ENCODE measurements at regions not wholly inside any gene's neighbourhood (a gene's known extent, or its start where the extent isn't known, plus 50 kb on each side); places are given as distances from the start of the nearest gene placed in this dataset.

DNA sequence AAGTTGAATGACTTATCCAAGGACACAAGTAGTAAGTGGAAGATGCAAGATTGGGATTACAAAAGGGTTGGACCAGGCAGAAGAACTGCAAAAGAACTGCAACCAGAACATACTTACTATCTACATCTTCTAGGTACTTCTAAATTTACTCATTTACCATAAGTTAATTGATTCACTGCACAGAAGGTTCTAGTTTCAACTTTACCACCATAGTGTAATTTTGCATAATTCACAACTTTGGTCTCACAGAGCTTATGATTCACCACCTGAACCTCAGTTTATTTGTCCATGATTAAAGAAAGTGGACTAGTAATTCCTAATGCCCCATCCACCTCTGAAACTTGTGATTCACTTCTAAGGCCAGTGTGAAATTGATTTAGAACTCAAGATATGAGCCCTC is 236.8 kb upstream of the UBE2E2 start:
- ATAC-seq = no peak
- Histone ChIP-seq H3K36me3 (ENCODE audit: low read depth, low read length) (no peaks in the 10 kb centered on the region), H3K4me2 (ENCODE audit: low read length) (no peak overlapping the region), H3K4me1 (ENCODE audit: insufficient read depth, low read length) (no peaks in the 10 kb centered on the region), H3K4me3 (ENCODE audit: low read length) (no peak overlapping the region), H3F3A (ENCODE audit: low read length, unreplicated experiment) (no peaks in the 10 kb centered on the region), H3K79me2 (ENCODE audit: low read length) (no peaks in the 10 kb centered on the region), H3K9ac (ENCODE audit: low read length) (no peak overlapping the region), H3K9me2 (replicated peaks; ENCODE audit: low read length) (no peaks in the 10 kb centered on the region), H3K27me3 (ENCODE audit: low read length) (no peaks in the 10 kb centered on the region), H3K27ac (ENCODE audit: low read length) (no peak overlapping the region), H2AFZ (ENCODE audit: low read length) (no peak overlapping the region), H4K20me1 (ENCODE audit: low read length) (no peaks in the 10 kb centered on the region), H3K9me3 (ENCODE audit: low read length) (no peaks in the 10 kb centered on the region)
- TF ChIP-seq EZH2phosphoT487 (IDR thresholded peaks at IDR 0.05; ENCODE audit: borderline replicate concordance, low read length) (no peak), CTCF (conservative IDR thresholded peaks at IDR 0.05; ENCODE audit: low read depth, low read length) (no peak)
- BruUV-seq (replicated peaks) = no TSS peak
- intact Hi-C loops (cut with micrococcal nuclease) = loop anchor here (10.0 kb wide), 1 partner anchor 198 kb away; no protein-coding TSS in a partner anchor
- DNase-seq = no peak
- POLR2A ChIA-PET (ENCODE audit: unreplicated experiment) = no interaction called here
- CTCF ChIA-PET = no interaction called here

DNA sequence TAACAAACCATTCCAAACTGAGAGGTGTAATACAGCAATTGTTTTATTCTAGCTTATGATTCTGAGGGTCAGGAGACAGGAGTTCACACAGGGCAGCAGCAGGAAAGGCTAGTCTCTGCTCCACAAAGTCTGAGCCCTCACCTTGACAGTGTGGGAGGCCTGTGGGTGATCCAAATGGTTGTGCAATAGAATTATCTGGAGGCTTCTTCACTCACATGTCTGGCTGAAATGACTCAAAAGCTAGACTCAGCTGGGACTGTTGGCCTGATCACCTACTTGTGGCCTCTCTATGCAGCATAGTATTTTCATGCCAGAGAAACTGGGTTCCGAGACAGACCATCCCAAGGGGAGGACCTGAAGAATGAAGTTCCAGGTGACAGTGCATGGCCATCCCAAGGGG is 233.9 kb upstream of the UBE2E2 start:
- no peak overlapping the region for H3K4me3 ChIP-seq (ENCODE audit: low read length)
- no peak overlapping the region for H3K27ac ChIP-seq (ENCODE audit: low read length)
- intact Hi-C loops (cut with micrococcal nuclease) = loop anchor here (10.0 kb wide), 1 partner anchor 196 kb away; no protein-coding TSS in a partner anchor
- no TSS peak for BruUV-seq (replicated peaks)
- DNase-seq (no peak), ATAC-seq (no peak)
- no peaks in the 10 kb centered on the region for H3K27me3 ChIP-seq (ENCODE audit: low read length)
- H2AFZ ChIP-seq (ENCODE audit: low read length) = no peak overlapping the region
- H3K4me2 ChIP-seq (ENCODE audit: low read length) = no peak overlapping the region
- ChIA-PET POLR2A (ENCODE audit: unreplicated experiment) (no interaction called here), CTCF (no interaction called here)
- no peaks in the 10 kb centered on the region for H3K9me2 ChIP-seq (replicated peaks; ENCODE audit: low read length)
- no peaks in the 10 kb centered on the region for H3K79me2 ChIP-seq (ENCODE audit: low read length)
- no peaks in the 10 kb centered on the region for H3K9me3 ChIP-seq (ENCODE audit: low read length)
- no peak for TF ChIP-seq EZH2 (IDR thresholded peaks at IDR 0.05; ENCODE audit: low read length, unreplicated experiment)
- no peaks in the 10 kb centered on the region for H4K20me1 ChIP-seq (ENCODE audit: low read length)
- no peaks in the 10 kb centered on the region for H3F3A ChIP-seq (ENCODE audit: low read length, unreplicated experiment)
- H3K4me1 ChIP-seq (ENCODE audit: insufficient read depth, low read length) = no peaks in the 10 kb centered on the region
- H3K36me3 ChIP-seq (ENCODE audit: low read depth, low read length) = no peaks in the 10 kb centered on the region
- no peak overlapping the region for H3K9ac ChIP-seq (ENCODE audit: low read length)

DNA sequence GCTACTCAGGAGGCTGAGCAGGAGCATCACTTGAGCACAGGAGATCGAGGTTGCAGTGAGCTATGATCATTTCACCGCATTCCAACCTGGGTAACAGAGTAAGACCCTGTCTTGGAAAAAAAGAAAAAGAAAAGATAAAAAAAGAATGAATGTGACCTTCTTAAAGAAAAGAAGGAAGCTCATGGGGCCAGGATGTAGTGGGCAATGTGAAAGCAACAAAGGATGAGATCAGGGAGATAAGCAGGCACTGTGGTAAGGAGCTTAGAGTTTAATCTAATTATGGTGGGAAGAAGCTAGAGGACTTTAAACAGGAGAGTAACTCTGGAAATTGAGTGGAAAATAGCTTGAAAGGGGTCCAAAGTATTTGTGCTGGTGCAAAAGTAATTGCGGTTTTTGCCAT is 231.6 kb upstream of the UBE2E2 start:
- intact Hi-C loops (cut with micrococcal nuclease) = no loop called here
- no peaks in the 10 kb centered on the region for H3K4me1 ChIP-seq (ENCODE audit: insufficient read depth, low read length)
- CTCF ChIA-PET = no interaction called here

More for the DNA sequence above, 231.6 kb upstream of the UBE2E2 start:
- Histone ChIP-seq H3F3A (ENCODE audit: low read length, unreplicated experiment) (no peaks in the 10 kb centered on the region), H3K27me3 (ENCODE audit: low read length) (no peaks in the 10 kb centered on the region), H3K27ac (ENCODE audit: low read length) (no peak overlapping the region), H3K4me2 (ENCODE audit: low read length) (no peak overlapping the region), H4K20me1 (ENCODE audit: low read length) (no peaks in the 10 kb centered on the region), H3K4me3 (ENCODE audit: low read length) (no peak overlapping the region), H3K9me2 (replicated peaks; ENCODE audit: low read length) (no peaks in the 10 kb centered on the region), H3K9me3 (ENCODE audit: low read length) (no peaks in the 10 kb centered on the region), H3K9ac (ENCODE audit: low read length) (no peak overlapping the region), H2AFZ (ENCODE audit: low read length) (no peak overlapping the region), H3K36me3 (ENCODE audit: low read depth, low read length) (no peaks in the 10 kb centered on the region), H3K79me2 (ENCODE audit: low read length) (no peaks in the 10 kb centered on the region)
- TF ChIP-seq CTCF (conservative IDR thresholded peaks at IDR 0.05; ENCODE audit: low read depth, low read length) = no peak
- no peak for TF ChIP-seq EZH2phosphoT487 (IDR thresholded peaks at IDR 0.05; ENCODE audit: borderline replicate concordance, low read length)
- TF ChIP-seq EZH2 (IDR thresholded peaks at IDR 0.05; ENCODE audit: low read length, unreplicated experiment) = no peak
- BruUV-seq (replicated peaks) = no TSS peak
- ATAC-seq = no peak
- POLR2A ChIA-PET (ENCODE audit: unreplicated experiment) = no interaction called here
- no peak for DNase-seq
